IMR-90 (cell line): ENCODE measurements at regions not wholly inside any gene's neighbourhood (a gene's known extent, or its start where the extent isn't known, plus 50 kb on each side); places are given as distances from the start of the nearest gene placed in this dataset.

ENCODE experiments used
- ATAC-seq: fragments of 200-7000 bp; cut with Tn5 transposase; 2 replicates; pipeline ENCODE4 v1.9.1; 2020; ENCODE audit warnings: low read depth, mild to moderate bottlenecking, moderate library complexity
- BruUV-seq: library from RNA; stranded (reverse); fragments of 400-500 nt; replicated peaks from 2 replicates; lab custom pipeline; 2021; lab: Mats Ljungman, UMichigan
- CTCF ChIA-PET: fragments of 300-600 bp; formaldehyde crosslinking; extraction: SDS; loops from one replicate; lab custom pipeline; 2021; ENCODE audit warnings: antibody characterized with exemption; lab: Yijun Ruan, JAX
- POLR2A ChIA-PET: fragments of 300-600 bp; sonication (Branson Sonifier 250); formaldehyde crosslinking; loops from one replicate; lab custom pipeline; 2022; ENCODE audit warnings: antibody characterized with exemption; ENCODE audit not compliant: unreplicated experiment; lab: Charles Lee
- DNase-seq: peaks from one replicate; pipeline ENCODE4 v3.0.0; 2013
- H2AFZ ChIP-seq: replicated peaks from 2 replicates; pipeline ENCODE3; 2013; ENCODE audit warnings: low read length, mild to moderate bottlenecking; ENCODE audit not compliant: poor library complexity
- H2AK5ac ChIP-seq: 2 replicates; pipeline ENCODE4 v1.6.1; 2013; ENCODE audit warnings: low read depth, low read length, inconsistent platforms
- H2AK9ac ChIP-seq: replicated peaks from 2 replicates; pipeline ENCODE3; 2013; ENCODE audit warnings: mild to moderate bottlenecking, low read depth, low read length, moderate library complexity; ENCODE audit not compliant: poor library complexity
- H2BK120ac ChIP-seq: 2 replicates; pipeline ENCODE4 v1.6.1; 2013; ENCODE audit warnings: low read depth, low read length, inconsistent platforms
- H2BK15ac ChIP-seq: 3 replicates; pipeline ENCODE4 v1.6.1; 2013; ENCODE audit warnings: low read depth, low read length, inconsistent platforms
- H2BK20ac ChIP-seq: 2 replicates; pipeline ENCODE4 v1.6.1; 2013; ENCODE audit warnings: low read depth, mild to moderate bottlenecking, inconsistent platforms, low read length, moderate library complexity
- H2BK5ac ChIP-seq: 2 replicates; pipeline ENCODE4 v1.6.1; 2013; ENCODE audit warnings: mild to moderate bottlenecking, low read depth, low read length, inconsistent platforms; ENCODE audit not compliant: poor library complexity, severe bottlenecking
- H3K14ac ChIP-seq: replicated peaks from 2 replicates; pipeline ENCODE4 v1.6.1; 2013; ENCODE audit warnings: low read depth, low read length, inconsistent platforms
- H3K18ac ChIP-seq: 2 replicates; pipeline ENCODE4 v1.6.1; 2013; ENCODE audit warnings: low read depth, low read length, control low read depth
- H3K23ac ChIP-seq: 2 replicates; pipeline ENCODE4 v1.6.1; 2013; ENCODE audit warnings: low read depth, low read length, inconsistent platforms
- H3K27ac ChIP-seq: 2 replicates; pipeline ENCODE4 v1.5.1; 2013; ENCODE audit warnings: mild to moderate bottlenecking, control low read depth, low read length; ENCODE audit not compliant: insufficient read depth
- H3K27me3 ChIP-seq: 2 replicates; pipeline ENCODE4 v1.6.1; 2013; ENCODE audit warnings: low read length; ENCODE audit not compliant: control insufficient read depth, insufficient read depth
- H3K36me3 ChIP-seq: 2 replicates; pipeline ENCODE4 v1.6.1; 2013; ENCODE audit warnings: low read length, mixed read lengths; ENCODE audit not compliant: control insufficient read depth, insufficient read depth
- H3K4ac ChIP-seq: 2 replicates; pipeline ENCODE4 v1.6.1; 2013; ENCODE audit warnings: low read depth, low read length, inconsistent platforms
- H3K4me1 ChIP-seq: 2 replicates; pipeline ENCODE4 v1.6.1; 2013; ENCODE audit warnings: low read length, mixed read lengths; ENCODE audit not compliant: control insufficient read depth, insufficient read depth
- H3K4me2 ChIP-seq: 2 replicates; pipeline ENCODE4 v1.6.1; 2013; ENCODE audit warnings: low read depth, mild to moderate bottlenecking, control low read depth, low read length, moderate library complexity
- H3K4me3 ChIP-seq: 2 replicates; pipeline ENCODE4 v1.5.1; 2013; ENCODE audit warnings: low read depth, mild to moderate bottlenecking, control low read depth, low read length, moderate library complexity; ENCODE audit not compliant: insufficient read depth
- H3K56ac ChIP-seq: 2 replicates; pipeline ENCODE4 v1.6.1; 2013; ENCODE audit warnings: low read length, inconsistent platforms; ENCODE audit not compliant: insufficient read depth; ENCODE audit errors: extremely low read depth
- H3K79me1 ChIP-seq, 2 experiments: 2 replicates each; pipeline ENCODE4 v1.6.1; 2013; ENCODE audit warnings: low read length in 2 of 2, inconsistent platforms in 1 of 2, low read depth in 1 of 2
- H3K9ac ChIP-seq: 2 replicates; pipeline ENCODE4 v1.6.1; 2013; ENCODE audit warnings: low read depth, low read length, control low read depth
- H3K9me1 ChIP-seq: 2 replicates; pipeline ENCODE4 v1.6.1; 2013; ENCODE audit warnings: low read length, inconsistent platforms; ENCODE audit not compliant: insufficient read depth
- H3K9me3 ChIP-seq: 2 replicates; pipeline ENCODE4 v1.6.1; 2013; ENCODE audit warnings: low read length; ENCODE audit not compliant: control insufficient read depth, insufficient read depth
- H4K20me1 ChIP-seq: 2 replicates; pipeline ENCODE4 v1.6.1; 2013; ENCODE audit warnings: low read length, inconsistent platforms; ENCODE audit not compliant: insufficient read depth
- H4K5ac ChIP-seq: 2 replicates; pipeline ENCODE4 v1.6.1; 2013; ENCODE audit warnings: mild to moderate bottlenecking, low read depth, low read length, control low read depth
- H4K8ac ChIP-seq, 2 experiments: 2 replicates each; pipeline ENCODE4 v1.6.1; 2013; ENCODE audit warnings: low read depth in 2 of 2, low read length in 2 of 2, control low read depth in 1 of 2, inconsistent platforms in 1 of 2
- H4K91ac ChIP-seq: 2 replicates; pipeline ENCODE4 v1.6.1; 2013; ENCODE audit warnings: low read depth, low read length, inconsistent platforms; ENCODE audit not compliant: insufficient read depth
- BHLHE40 ChIP-seq: fragments of 150-350 bp; IDR thresholded peaks from 2 replicates; pipeline ENCODE4 v1.6.1; 2016; ENCODE audit warnings: mild to moderate bottlenecking, low read depth, low read length
- CEBPB ChIP-seq: IDR thresholded peaks from 2 replicates; pipeline ENCODE4 v1.6.1; 2012; ENCODE audit warnings: low read depth, low read length, improper control_type of control experiment
- ELK1 ChIP-seq: fragments of 150-350 bp; IDR thresholded peaks from 2 replicates; pipeline ENCODE4 v1.6.1; 2016; ENCODE audit warnings: low read depth, mild to moderate bottlenecking, low read length, moderate library complexity, borderline replicate concordance
- FOS ChIP-seq: fragments of 150-350 bp; IDR thresholded peaks from 2 replicates; pipeline ENCODE4 v1.6.1; 2016; ENCODE audit warnings: low read depth, low read length
- MAFK ChIP-seq: IDR thresholded peaks from 2 replicates; pipeline ENCODE4 v1.6.1; 2012; ENCODE audit warnings: low read depth, low read length, improper control_type of control experiment
- MAZ ChIP-seq: IDR thresholded peaks from 2 replicates; pipeline ENCODE4 v1.6.1; 2012; ENCODE audit warnings: low read depth, mild to moderate bottlenecking, low read length, improper control_type of control experiment, moderate library complexity, borderline replicate concordance
- MXI1 ChIP-seq: IDR thresholded peaks from 2 replicates; pipeline ENCODE4 v1.6.1; 2012; ENCODE audit warnings: low read depth, mild to moderate bottlenecking, low read length, moderate library complexity, borderline replicate concordance
- NFE2L2 ChIP-seq: fragments of 150-350 bp; IDR thresholded peaks from 2 replicates; pipeline ENCODE4 v1.6.1; 2016; ENCODE audit warnings: low read depth, mild to moderate bottlenecking, low read length
- RFX5 ChIP-seq: IDR thresholded peaks from 2 replicates; pipeline ENCODE4 v1.8.0; 2012; ENCODE audit warnings: low read depth, mild to moderate bottlenecking, low read length, moderate library complexity
- SMC3 ChIP-seq: fragments of 150-350 bp; IDR thresholded peaks from 2 replicates; pipeline ENCODE4 v1.6.1; 2016; ENCODE audit warnings: low read depth, mild to moderate bottlenecking, antibody characterized with exemption, low read length, moderate library complexity
- USF2 ChIP-seq: fragments of 150-350 bp; IDR thresholded peaks from 2 replicates; pipeline ENCODE4 v1.6.1; 2017; ENCODE audit warnings: mild to moderate bottlenecking, antibody characterized with exemption, low read length, low read depth
- WGBS, 2 experiments: methylation state at CpG; one replicate each; pipeline versions ENCODE4 v1.1.5 to v1.1.7; 2013; ENCODE audit warnings: missing lambda C conversion rate in 2 of 2; ENCODE audit not compliant: insufficient read length in 1 of 2; ENCODE audit errors: extremely low coverage in 2 of 2; 5-methylcytosine and 5-hydroxymethylcytosine counted together
- dilution Hi-C: fragments of 300-500 bp; cut with HindIII; formaldehyde crosslinking; loops from one replicate; pipeline ENCODE4 v1.14.3; 2018; ENCODE audit warnings: low sequenced_read_pairs; ENCODE audit not compliant: unreplicated experiment
- in situ Hi-C: fragments of 300-500 bp; cut with MboI; formaldehyde crosslinking; loops from 3 replicates; pipeline ENCODE4 v1.14.3; 2019; ENCODE audit warnings: low sequenced_read_pairs, inconsistent platforms, mixed read lengths
- intact Hi-C: fragments of 100-400 bp; cut with micrococcal nuclease; formaldehyde crosslinking; loops from 2 replicates; pipeline ENCODE4 v1.10.0; 2022

- Histone ChIP-seq H3K9me1 (no peaks in the 10 kb centered on the region), H4K91ac (no peak overlapping the region), H4K5ac (no peak overlapping the region), H4K8ac (no peak overlapping the region), H3K36me3 (peaks cover 15% of the 10 kb centered on the region; the same call in 1 of the 2 replicates), H2BK5ac (no peak overlapping the region), H2BK120ac (no peak overlapping the region), H3K18ac (no peak overlapping the region), H3K56ac (no peak overlapping the region), H3K79me1 (no peaks in the 10 kb centered on the region), H2AK9ac (no peak overlapping the region), H3K23ac (no peak overlapping the region), H2AK5ac (no peak overlapping the region), H3K4me2 (no peak overlapping the region), H3K27ac (no peak overlapping the region), H3K9me3 (no peaks in the 10 kb centered on the region), H2BK20ac (no peak overlapping the region), H3K4ac (no peak overlapping the region), H2AFZ (no peak overlapping the region), H3K9ac (no peak overlapping the region), H3K27me3 (no peaks in the 10 kb centered on the region), H2BK15ac (no peak overlapping the region), H4K20me1 (no peaks in the 10 kb centered on the region), H3K14ac (no peak overlapping the region), H3K4me3 (no peak overlapping the region), H3K4me1 (peaks cover 3% of the 10 kb centered on the region; the same call in 1 of the 2 replicates)
- intact Hi-C loops, result no loop called here
- 68% methylated on average over 6 of the region's 9 CpGs; no CpG with 5 or more reads in 1 of the 2 experiments for WGBS, 2 experiments
- no TSS peak for BruUV-seq
- in situ Hi-C loops, result no loop called here
- dilution Hi-C loops, result no loop called here
- CTCF ChIA-PET, result interaction anchor here (0.6 kb wide), 1 partner anchor 143 kb away, joined by 3 read pairs; no protein-coding TSS in a partner anchor
- ATAC-seq (no peak), DNase-seq (no peak)
- POLR2A ChIA-PET, result no interaction called here
- no peak for TF ChIP-seq ELK1
- TF ChIP-seq MXI1, result no peak
- TF ChIP-seq NFE2L2, result no peak
- no peak for TF ChIP-seq USF2
- TF ChIP-seq MAFK, result no peak
- TF ChIP-seq CEBPB, result no peak
- TF ChIP-seq FOS, result no peak
- no peak for TF ChIP-seq BHLHE40
- no peak for TF ChIP-seq RFX5
- TF ChIP-seq SMC3, result no peak
- no peak for TF ChIP-seq MAZ
Measured at GRCh38 chr20:3340443-3340842, 67.0 kb downstream of the DNAAF9 start.
